ENCODE measurements at regions not wholly inside any gene's neighbourhood (a gene's known extent, or its start where the extent isn't known, plus 50 kb on each side); places are given as distances from the start of the nearest gene placed in this dataset.

GRCh38 chr5:136482206-136482605, 116.9 kb upstream of the TRPC7 start:
- TF ChIP-seq CTCF (IDR thresholded peaks at IDR 0.05; ENCODE audit: borderline replicate concordance, extremely low read depth, low read length, poor library complexity, severe bottlenecking) (no peak), EZH2 (IDR thresholded peaks at IDR 0.05; ENCODE audit: borderline replicate concordance, low read depth, low read length, severe bottlenecking) (no peak)

Measured in DND-41 (cell line).